HG03521 (cell line): ENCODE measurements at regions not wholly inside any gene's neighbourhood (a gene's known extent, or its start where the extent isn't known, plus 50 kb on each side); places are given as distances from the start of the nearest gene placed in this dataset.

Experiments
- ATAC-seq: cut with Tn5 transposase; IDR thresholded peaks from one replicate; pipeline ENCODE4 v1.9.1; 2021; ENCODE audit warnings: mild to moderate bottlenecking, moderate library complexity; ENCODE audit not compliant: unreplicated experiment

GRCh38 chr20:40547483-40548091 lies 141.4 kb downstream of the MAFB start:
- ATAC-seq = no peak

- no peak for ATAC-seq
Observed at GRCh38 chr20:40545478-40545877, 143.6 kb downstream of the MAFB start.

- no peak for ATAC-seq
Observed at GRCh38 chr20:40542065-40542464, 147.0 kb downstream of the MAFB start.

DNA sequence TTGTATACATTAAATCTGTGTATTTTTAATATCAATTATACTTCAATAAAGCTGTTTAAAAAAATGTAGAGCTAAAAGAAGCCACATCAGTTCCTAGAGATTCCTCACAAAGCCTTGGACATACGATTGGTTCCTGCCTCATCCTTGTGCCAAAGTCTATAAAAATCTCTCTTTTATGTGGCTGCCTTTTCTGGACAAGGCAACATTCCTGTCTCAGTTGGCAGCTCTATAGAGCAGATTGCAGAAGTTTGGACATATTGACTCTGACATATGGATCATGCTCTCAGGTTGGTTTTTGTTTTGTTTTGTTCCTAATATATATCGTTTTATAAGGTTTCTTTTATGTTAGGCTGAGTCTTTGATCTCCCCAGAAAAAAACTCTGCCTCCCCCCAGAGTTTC lies 148.9 kb downstream of the MAFB start:
- no peak for ATAC-seq

GRCh38 chr20:40538131-40538530 lies 150.9 kb downstream of the MAFB start:
- no peak for ATAC-seq

GRCh38 chr20:40536808-40537207 lies 152.2 kb downstream of the MAFB start:
- ATAC-seq = no peak

GRCh38 chr20:40535816-40536215 lies 153.2 kb downstream of the MAFB start:
- ATAC-seq = no peak

- ATAC-seq = no peak
Observed at GRCh38 chr20:40532103-40532502, 156.9 kb downstream of the MAFB start.

DNA sequence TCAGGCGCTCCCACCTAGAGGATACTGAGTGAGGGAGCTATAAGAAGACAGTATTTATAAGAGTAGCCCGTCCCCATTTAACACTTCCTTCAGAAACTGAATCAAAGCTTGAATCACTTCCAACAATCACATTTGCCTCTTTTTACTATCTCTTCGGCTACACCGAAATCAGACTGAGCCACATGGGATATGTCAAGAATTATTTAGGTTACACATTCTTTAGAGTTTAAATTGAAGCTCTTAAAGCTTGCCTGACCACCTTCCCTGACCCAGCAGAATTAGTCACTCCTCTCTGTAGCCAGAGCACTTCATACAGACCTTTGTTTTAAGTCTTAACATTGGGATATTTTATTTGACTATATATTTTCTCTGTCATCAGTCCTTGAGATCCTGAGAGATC lies 163.7 kb downstream of the MAFB start:
- ATAC-seq = no peak

- no peak for ATAC-seq
Observed at GRCh38 chr20:40524071-40524470, 165.0 kb downstream of the MAFB start.

GRCh38 chr20:40522405-40522804 lies 166.6 kb downstream of the MAFB start:
- no peak for ATAC-seq

- no peak for ATAC-seq
Observed at GRCh38 chr20:40521962-40522361, 167.1 kb downstream of the MAFB start.

- no peak for ATAC-seq
Observed at GRCh38 chr20:40519918-40520317, 169.1 kb downstream of the MAFB start.

DNA sequence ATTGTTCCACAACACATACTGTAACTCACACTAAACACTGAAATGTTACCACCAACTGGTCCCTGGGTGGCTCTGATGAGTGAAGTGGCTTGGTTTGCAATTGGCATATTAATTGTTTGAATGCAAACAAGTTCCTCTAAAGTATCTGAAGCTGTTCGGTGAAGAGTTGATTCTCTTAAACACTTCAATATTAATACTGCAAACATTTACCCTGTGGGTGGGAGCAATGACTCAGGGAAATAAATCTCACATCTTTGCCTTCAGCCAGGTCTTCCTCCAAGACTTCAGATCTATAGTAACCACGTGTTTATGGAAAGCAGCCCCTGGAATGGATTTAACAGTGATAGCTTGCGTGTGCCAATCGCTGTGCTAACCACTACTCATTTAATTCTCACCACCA lies 176.0 kb downstream of the MAFB start:
- ATAC-seq = no peak

DNA sequence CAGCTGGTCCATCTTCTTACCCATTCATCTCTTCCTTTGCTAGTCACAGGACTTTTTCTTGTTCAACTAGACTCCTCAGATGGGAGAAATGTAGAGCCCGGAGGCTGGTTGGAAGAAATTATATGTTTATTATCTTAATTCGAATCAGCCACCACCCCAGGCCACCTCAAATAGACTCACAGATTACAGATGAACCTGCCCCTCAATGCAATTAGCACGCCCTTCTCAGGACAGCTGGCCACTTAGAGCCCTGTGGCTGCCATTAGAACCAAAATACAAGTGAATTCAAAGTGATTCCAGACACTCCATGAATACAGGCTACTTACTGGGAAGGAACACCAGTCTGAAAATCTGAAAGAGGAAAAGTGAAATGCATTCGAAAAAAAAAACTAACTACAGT lies 176.4 kb downstream of the MAFB start:
- ATAC-seq = no peak

DNA sequence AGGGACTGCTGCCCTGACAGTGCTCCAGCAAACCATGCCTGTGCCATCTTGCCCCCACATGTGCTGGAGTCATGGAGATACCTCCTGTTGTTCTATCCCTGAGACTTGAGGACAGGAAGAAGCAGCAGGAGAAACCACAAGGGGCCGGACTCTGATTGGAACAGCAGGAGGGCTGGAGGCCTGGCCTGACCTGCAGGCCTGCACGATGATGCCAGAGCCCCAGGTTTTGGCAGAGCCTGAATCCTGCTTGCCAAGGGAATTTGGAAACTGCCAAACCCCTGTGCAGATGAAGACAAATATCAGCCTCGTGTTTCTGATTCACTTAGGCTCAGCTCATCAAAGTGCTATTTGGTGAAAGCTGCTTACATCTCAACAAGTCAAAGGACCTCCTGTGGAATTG lies 177.6 kb downstream of the MAFB start:
- no peak for ATAC-seq

DNA sequence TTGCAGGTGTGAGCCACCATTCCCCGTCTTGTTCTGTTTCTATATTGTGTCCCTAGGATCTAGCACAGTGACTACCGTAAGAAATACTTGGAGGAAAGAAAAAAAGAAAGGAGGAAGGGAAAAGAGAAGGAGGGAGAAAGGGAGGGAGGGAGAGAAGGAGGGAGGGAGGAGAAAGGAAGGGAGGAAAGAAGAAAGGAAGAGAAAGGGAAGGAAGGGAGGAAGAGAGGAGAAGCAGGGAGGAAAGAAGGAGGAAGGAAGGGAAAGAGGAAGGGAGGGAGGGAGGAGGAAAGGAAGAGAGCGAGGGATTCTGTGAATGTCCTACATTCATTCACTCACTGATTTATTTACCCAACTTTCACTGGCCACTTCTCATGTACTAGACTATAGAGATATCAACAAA lies 178.4 kb downstream of the MAFB start:
- no peak for ATAC-seq

DNA sequence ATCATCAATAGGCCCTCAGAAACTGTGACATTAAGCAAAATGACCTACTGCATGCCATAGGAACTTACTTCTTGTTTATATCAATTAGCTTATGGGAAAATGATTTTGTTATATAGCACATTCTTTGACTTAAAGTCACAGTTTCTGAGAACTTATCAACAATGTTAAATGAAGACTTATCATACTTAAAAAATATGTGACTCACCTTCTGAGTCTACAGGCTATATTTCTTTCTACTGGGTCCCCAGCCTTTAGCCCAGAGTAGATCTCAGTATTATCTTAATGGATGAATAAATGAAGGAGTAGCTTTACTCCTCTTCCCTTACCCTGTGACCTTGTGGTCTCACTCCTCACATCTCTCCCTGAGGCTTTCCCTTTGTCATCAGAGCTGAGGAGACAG lies 180.2 kb downstream of the MAFB start:
- no peak for ATAC-seq

DNA sequence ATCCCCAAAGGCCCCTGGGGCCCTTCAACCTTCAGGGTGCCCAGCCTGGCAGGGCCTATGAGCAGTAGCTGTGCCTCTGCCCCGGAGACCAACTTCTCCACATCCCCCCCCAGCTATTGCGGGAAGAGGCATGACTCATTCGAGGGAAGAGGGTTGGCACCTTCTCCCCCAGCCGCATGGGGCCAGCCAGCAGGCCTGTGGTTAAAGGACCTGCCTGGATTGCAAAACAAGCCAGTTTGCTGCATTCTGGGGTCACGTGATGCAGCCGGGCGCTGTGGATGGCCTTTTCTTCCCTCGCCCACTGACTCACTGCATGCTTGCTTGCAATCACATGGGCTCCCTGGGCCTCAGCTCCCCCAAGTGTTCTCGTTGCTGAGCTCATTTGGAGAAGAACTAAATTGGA lies 182.5 kb downstream of the MAFB start:
- no peak for ATAC-seq

DNA sequence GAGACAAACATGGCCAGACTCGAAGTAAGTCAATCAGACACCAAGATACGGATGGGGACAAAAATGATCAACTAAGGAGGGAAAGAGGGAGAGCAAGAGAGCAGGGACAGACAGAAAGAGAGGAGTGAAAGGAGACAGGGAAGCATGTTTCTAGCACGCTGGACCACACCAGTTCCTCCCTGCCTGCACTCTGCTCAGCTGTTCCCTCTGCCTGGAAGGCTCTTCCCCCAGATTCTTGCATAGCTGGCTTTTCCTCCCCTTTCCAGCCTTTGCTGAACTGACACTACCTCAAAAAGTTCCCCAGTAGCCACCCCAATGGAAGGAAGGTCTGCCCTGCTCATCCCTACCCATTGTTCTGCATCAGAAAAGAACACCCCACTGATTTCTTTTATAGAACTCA lies 185.9 kb downstream of the MAFB start:
- no peak for ATAC-seq

- no peak for ATAC-seq
Observed at GRCh38 chr20:40502576-40502975, 186.5 kb downstream of the MAFB start.

DNA sequence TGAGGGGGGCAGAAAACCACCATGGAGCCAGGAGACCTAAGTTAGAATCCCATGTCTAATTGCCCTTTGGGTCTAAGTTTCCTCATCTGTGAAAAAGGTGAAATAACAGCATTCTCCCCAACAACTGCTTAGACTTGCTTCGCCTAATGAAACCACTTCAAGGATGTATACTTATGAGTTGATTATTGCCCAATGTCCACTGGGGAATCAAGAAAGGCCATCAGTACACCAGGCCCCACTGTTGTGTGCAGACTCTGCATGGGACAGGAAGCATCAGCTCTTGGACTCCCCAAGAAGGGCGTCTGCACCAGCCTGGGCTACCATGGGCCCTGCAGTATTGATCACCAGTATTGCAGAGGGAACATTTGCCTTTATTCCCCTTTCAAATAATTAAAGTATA lies 189.6 kb downstream of the MAFB start:
- ATAC-seq = no peak

DNA sequence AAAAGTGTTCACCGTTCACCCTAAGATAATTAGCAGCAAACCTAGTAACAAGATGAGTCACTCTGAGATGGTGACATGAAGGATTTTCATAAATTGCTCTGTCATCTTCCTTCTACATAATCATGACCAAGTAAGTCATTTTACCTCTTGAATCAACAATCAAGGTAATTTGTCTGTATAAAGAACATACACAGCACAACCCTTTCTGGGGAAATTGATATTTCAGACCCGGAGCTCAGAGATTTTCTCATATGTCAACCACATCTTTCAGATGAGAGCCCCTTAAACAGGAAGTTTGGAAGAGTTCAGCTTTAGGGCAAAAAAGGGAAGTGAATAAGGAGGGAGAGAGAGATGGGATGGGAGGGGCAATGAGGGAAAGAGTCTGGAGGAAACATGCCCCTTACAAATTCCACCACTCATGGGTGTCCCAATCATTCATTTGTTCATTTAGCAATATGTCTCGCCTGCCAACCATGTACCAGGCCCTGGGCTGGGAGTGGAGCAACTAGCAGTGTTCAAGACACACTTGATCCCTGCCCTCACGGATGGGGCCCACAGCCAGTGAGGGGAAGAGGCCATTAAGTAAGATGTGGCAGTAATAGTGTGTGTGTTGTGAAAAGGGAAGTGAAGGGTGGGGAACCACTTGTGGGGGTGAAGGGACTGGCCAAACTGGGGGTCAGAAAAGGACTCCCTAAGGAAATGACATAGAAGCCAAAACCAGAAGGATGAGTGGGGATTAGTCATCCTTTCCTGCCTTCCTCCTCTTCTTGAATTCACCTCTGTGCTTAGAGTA lies 190.9 kb downstream of the MAFB start:
- ATAC-seq = no peak
